ENCODE measurements at regions not wholly inside any gene's neighbourhood (a gene's known extent, or its start where the extent isn't known, plus 50 kb on each side); places are given as distances from the start of the nearest gene placed in this dataset.

DNA sequence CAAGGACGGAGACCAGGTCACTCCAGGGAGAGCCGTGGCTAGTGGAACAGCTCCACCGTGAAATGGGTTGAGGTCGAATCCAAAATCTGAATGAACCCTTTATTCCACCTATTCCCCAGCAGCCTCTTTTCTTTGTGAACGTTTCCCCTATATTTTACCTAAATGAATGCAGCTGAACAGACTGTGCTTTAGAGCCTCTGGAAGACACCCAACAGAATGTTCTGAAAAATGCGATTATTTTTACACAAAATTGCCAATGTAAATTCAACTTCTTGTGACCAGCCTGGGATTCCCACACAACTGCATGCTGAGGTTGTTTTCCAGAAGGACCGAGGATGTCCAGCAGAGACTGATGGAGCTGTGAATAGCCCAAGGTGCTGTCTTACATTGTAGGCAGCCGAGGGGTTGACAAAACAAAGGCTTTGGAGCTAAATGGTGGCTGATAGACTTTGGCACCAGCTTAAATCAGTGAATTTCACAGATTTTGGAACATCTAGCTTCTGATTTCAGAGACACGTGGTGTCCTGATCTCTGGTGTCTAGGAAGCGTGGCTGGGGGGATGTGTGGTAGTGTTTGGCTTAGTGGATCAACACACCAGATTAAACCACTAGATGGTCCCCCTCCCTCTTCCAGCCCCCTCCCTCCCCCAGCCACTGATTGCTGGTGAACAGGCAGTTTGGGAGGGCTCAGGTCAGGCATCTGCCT lies 150.4 kb downstream of the ZNF664 start:
- no peak overlapping the region for H3K27ac ChIP-seq
- TF ChIP-seq, protein P1, sequence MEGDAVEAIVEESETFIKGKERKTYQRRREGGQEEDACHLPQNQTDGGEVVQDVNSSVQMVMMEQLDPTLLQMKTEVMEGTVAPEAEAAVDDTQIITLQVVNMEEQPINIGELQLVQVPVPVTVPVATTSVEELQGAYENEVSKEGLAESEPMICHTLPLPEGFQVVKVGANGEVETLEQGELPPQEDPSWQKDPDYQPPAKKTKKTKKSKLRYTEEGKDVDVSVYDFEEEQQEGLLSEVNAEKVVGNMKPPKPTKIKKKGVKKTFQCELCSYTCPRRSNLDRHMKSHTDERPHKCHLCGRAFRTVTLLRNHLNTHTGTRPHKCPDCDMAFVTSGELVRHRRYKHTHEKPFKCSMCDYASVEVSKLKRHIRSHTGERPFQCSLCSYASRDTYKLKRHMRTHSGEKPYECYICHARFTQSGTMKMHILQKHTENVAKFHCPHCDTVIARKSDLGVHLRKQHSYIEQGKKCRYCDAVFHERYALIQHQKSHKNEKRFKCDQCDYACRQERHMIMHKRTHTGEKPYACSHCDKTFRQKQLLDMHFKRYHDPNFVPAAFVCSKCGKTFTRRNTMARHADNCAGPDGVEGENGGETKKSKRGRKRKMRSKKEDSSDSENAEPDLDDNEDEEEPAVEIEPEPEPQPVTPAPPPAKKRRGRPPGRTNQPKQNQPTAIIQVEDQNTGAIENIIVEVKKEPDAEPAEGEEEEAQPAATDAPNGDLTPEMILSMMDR (conservative IDR thresholded peaks at IDR 0.05) = no peak
- no peak for TF ChIP-seq ZFX (IDR thresholded peaks at IDR 0.05)

DNA sequence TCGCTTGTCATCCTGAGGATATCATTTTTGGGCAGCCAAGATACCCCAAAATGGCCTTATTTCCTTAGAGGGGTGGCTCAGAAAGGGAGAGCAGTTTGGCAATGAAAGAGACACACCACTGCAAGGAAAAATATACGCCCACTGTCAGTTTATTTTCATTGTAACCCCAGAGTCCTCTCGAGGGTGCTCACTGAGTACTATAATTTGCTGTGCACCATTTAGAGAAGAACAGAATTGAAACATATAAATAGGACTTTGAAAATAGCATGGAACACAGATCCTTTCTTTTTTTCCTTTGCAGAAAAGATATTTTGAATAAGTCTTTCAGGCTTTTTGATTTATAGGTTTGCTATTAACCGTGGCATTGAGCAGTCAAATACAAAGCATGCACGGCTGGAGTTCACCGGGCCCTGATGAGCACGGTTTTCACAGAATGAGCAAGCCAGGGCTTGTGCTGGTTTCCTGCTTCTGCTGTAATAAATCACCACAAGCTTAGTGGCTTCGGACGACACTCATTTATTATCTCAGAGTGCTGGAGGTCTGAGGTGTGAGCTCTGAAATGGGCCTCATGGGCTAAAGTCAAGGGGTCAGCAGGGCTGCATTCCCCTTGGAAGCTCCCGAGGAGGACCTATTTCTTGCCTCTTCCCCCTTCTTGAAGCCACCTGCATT lies 152.3 kb downstream of the ZNF664 start:
- no peak for TF ChIP-seq ZFX (IDR thresholded peaks at IDR 0.05)
- TF ChIP-seq, protein P1 (conservative IDR thresholded peaks at IDR 0.05) = no peak

DNA sequence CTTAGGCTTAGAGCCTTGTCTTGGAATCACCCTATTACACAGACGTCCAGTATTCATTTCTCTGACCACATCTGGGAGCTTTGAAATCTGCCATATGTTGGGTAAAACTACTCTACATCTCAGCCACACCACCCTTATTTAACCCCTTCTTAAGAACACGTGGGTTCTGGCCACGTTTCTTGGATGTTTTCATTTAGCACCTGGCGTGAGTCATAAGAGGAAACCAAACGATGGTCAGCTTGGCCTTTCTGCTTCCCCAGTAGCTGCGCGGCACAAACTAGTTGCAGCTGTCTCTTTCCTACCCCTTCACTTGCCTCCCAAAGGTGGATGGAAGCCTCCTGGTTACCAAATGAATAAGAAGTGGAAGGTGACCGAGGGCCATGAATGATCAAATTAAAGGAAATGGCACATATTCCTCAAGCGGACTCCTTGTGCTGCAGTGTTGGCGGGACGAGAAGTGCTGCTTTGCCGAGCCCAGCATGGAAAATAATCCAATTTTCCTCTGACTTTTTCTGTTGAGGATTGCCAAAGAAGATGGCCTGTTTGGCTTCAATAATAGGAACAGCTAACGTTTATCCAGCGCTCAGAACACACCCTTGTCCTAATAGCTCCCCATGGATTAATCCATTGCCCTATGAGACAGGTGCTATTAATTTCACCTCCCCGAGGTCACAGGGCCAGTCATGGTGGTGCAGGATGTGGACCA lies 154.1 kb downstream of the ZNF664 start:
- TF ChIP-seq, protein P1 (conservative IDR thresholded peaks at IDR 0.05) = no peak
- no peak for TF ChIP-seq ZFX (IDR thresholded peaks at IDR 0.05)
- H3K27ac ChIP-seq = no peak overlapping the region

More for the DNA sequence above, 152.3 kb downstream of the ZNF664 start:
- no peak overlapping the region for H3K27ac ChIP-seq

DNA sequence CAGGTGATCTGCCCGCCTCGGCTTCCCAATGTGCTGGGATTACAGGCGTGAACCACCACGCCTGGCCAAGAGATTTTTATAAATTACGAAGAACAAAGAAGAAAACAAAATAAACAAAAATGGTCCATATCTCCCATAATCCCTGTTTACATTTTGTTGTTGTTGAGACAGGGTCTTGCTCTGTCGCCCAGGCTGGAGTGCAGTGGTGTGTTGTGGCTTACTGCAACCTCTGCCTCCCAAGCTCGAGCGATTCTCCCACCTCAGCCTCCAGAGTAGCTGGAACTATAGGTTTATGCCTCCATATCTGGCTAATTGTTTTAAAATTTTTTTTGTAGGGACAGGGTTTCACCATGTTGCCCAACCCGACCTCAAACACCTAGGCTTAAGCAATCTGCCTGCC lies 156.1 kb downstream of the ZNF664 start:
- no peak overlapping the region for H3K27ac ChIP-seq
- TF ChIP-seq ZFX (IDR thresholded peaks at IDR 0.05) = no peak
- TF ChIP-seq, protein P1 (conservative IDR thresholded peaks at IDR 0.05) = no peak

DNA sequence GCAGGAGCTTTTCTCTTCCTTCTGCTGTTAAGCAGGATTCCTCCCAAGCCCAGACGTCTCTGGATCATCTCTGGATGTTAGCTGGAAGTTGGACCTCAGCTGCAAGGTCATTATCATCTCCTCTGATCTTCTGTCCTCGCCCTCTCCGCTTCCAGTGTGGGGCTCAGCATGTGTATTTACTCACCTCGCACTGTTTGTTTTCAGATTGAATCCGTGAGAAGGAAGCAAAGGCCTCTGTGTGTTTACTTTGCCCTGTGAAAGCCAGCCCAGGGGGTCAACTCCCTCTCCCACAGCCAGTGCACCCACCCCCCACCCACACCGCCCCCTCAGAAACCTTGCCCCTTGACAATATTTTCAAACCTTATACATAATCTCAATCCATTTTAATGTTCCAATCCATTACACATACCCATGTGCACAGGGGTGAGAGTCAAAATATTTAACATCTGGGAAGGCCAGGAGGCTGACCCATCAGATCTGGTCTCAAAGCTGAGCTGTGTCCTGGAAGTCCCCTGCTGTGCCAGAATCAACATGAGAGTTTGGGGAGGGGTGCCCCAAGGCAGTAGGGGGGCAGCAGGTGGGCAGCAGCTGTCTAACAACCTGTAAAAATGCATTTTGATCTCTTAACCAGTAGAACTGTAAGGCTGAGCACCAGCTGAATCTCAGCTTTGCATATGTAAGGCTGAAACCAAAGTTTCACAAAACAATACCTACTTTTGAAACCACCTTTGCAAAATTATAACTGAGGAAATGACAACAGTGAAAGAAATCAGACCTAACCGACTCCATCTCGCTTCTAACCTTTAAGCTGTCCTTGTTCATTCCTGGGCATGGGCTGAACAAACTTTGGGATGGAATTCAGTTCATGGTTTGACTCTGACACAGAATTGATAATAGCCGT lies 157.9 kb downstream of the ZNF664 start:
- peak overlapping the region; percentile 32 for H3K27ac ChIP-seq
- TF ChIP-seq ZFX (IDR thresholded peaks at IDR 0.05) = no peak
- TF ChIP-seq, protein P1 (conservative IDR thresholded peaks at IDR 0.05) = no peak

DNA sequence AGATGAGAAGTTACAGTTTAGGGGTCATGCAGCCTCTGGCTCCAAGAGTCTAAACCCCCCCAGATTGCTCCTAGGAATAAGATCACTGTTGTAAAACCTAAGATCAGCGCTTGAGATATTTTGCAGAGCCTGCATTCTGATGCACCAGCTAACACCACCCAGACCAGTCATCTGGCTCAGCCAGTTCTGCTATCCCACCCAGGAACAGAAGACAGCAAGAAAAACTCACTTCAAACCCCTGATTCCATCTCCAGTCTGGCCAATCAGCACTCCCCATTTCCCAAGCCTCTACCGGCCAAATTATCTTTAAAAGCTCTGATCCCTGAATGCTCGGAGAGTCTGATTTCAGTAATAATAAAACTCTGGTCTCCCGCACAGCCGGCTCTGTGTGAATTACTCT lies 158.6 kb downstream of the ZNF664 start:
- no peak overlapping the region for H3K27ac ChIP-seq
- TF ChIP-seq, protein P1 (conservative IDR thresholded peaks at IDR 0.05) = no peak
- no peak for TF ChIP-seq ZFX (IDR thresholded peaks at IDR 0.05)
